GM18507 (cell line): ENCODE measurements at regions not wholly inside any gene's neighbourhood (a gene's known extent, or its start where the extent isn't known, plus 50 kb on each side); places are given as distances from the start of the nearest gene placed in this dataset.

Experiments
- DNase-seq: peaks from one replicate; pipeline ENCODE4 v3.0.0; 2011; ENCODE audit warnings: low read depth; ENCODE audit not compliant: insufficient read length; ENCODE audit errors: extremely low spot score
- FAIRE-seq: peaks from 2 replicates; lab custom pipeline; 2011; peaks lifted over from hg19 to GRCh38; lab: Jason Lieb, UNC

- FAIRE-seq (no peak), DNase-seq (no peak)
Measured at GRCh38 chr9:89655990-89656657, 51.3 kb downstream of the GADD45G start.

GRCh38 chr9:89657295-89657694, 52.5 kb downstream of the GADD45G start:
- FAIRE-seq (no peak), DNase-seq (no peak)

- DNase-seq (peak; percentile 20), FAIRE-seq (peak; percentile 56)
Measured at GRCh38 chr9:89657765-89658164, 53.0 kb downstream of the GADD45G start.

DNA sequence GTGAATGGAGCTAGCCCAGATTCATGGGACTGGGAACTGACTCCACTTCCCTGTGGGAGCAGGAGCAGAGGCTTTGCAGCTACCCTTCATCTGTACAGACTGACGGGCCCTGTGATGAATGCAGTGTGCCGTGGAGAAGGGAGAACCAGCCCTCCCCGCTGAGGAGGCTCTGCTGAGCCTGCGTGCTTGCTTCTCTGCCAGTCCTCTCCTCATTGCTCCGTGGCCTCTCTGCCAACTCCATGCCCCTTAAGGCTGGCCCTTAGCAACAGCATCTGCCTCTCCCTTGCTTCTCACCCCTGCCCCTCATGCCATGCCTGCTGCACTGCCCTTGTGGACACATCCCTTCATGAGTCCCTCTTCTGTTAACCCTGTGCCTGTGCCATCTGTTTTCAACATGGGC, 53.6 kb downstream of the GADD45G start:
- DNase-seq (no peak), FAIRE-seq (no peak)

DNA sequence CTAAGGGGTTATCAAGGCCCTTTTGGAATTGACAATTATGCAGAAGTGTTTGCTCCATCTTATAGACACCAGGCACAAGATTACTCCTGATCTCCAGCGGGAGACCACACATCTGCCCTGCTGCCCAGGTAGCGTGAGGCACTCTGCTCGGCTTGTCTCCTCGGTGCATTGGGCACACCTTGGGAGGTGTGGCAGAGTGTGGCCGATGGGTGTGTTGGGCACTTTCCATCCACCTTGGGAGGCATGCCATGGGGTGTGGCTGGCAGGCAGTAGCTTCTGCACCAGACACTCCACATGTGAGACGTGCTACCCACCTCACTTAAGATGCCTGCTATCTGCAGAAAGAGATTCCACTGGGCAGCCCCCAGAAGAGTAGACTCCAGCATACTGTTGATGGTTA, 54.1 kb downstream of the GADD45G start:
- DNase-seq (no peak), FAIRE-seq (no peak)

GRCh38 chr9:89659473-89659872, 54.7 kb downstream of the GADD45G start:
- FAIRE-seq: no peak
- DNase-seq: no peak

GRCh38 chr9:89659891-89660685, 55.3 kb downstream of the GADD45G start:
- FAIRE-seq (no peak), DNase-seq (no peak)

DNA sequence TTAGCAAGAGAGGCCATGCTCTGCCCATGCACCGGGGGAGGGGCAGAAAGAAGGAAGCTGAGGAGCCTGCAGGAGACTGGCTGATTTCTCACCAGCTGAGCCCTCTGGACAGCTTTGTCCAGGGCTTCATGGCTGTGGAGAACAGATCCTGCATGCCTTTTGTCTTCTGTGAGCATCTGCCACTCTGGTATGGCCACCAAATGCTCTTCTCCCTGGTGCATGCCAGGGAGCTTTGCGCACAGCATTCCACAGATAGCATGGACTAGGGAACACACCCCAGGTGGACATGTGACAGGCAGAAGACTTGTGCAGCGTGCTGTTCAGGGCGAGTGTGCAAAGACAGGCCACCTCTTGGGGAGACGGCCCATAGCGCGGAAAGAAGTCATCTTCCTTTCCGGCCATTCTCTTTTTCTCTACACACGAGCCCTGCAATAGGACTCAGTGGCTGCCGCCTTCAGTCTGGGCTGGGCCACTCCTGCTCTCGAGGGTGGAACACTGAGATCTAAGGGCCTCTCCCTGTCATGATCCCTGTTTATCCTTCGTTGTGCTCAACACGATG, 56.7 kb downstream of the GADD45G start:
- FAIRE-seq: no peak
- no peak for DNase-seq

GRCh38 chr9:89661956-89662717, 57.3 kb downstream of the GADD45G start:
- DNase-seq (no peak), FAIRE-seq (no peak)

GRCh38 chr9:89662718-89663613, 58.2 kb downstream of the GADD45G start:
- no peak for FAIRE-seq
- no peak for DNase-seq

GRCh38 chr9:89663614-89663970, 58.8 kb downstream of the GADD45G start:
- no peak for FAIRE-seq
- DNase-seq: no peak

GRCh38 chr9:89664010-89664409, 59.2 kb downstream of the GADD45G start:
- DNase-seq: no peak
- no peak for FAIRE-seq

DNA sequence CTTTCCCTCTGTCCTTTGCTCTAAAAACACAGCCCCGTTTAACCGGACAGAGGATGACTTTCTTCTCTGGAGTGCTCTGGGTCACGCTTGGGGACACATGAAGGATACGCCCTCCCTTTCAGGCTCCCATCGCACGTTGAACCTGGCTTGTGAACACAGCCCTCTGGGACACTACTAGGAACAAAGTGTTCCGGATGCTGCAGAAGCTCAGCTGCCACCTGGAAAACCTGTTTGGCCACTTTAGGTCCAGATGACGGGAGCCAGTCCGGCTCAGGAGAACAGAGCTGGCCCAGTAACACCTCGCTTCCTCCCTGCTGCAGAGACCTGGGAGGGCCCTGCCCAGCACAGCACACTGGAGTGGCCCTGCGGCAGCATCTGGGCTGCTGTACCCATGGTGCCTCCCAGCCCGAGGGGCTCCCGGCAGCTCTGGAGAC, 60.1 kb downstream of the GADD45G start:
- no peak for DNase-seq
- FAIRE-seq: no peak

GRCh38 chr9:89666364-89666763, 61.6 kb downstream of the GADD45G start:
- FAIRE-seq: no peak
- no peak for DNase-seq

- DNase-seq (no peak), FAIRE-seq (no peak)
Measured at GRCh38 chr9:89666950-89667349, 62.1 kb downstream of the GADD45G start.

- no peak for DNase-seq
- no peak for FAIRE-seq
Measured at GRCh38 chr9:89667726-89668125, 62.9 kb downstream of the GADD45G start.

DNA sequence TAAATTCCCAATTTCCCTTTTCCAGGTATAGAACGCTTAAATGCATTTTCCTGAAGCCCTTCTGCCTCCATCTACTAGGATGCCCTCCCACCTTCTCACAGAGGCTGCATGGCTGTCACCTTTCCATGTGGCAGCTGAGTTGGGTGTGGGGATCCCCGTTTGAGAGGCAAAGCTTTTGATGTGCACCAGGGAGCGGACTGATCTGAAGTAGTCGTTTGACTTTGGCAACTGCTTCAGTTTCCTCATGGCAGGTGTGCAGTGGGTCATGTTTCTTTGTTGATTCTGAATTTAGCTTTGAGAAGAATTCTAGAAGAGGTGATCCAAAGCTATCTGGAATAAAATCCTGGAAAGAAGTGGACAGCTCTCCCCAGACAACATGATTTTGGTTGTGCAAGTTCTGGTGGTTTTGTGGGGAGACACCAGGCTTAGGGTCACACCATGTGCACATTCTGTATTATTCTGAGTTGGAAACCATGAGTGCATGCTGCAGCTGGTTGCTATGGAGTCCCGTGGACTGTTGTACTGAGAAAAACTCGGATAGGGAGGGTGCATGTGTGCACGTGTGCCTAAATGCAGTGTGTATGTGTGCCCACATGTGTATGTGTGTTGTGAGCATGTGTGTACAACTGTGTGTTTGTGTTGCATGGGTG, 63.5 kb downstream of the GADD45G start:
- FAIRE-seq (no peak), DNase-seq (no peak)

- no peak for DNase-seq
- FAIRE-seq: no peak
Measured at GRCh38 chr9:89668866-89669246, 64.0 kb downstream of the GADD45G start.

- FAIRE-seq (no peak), DNase-seq (no peak)
Measured at GRCh38 chr9:89669361-89669842, 64.6 kb downstream of the GADD45G start.
